Hepatocyte (in vitro differentiated cells): ENCODE measurements at regions not wholly inside any gene's neighbourhood (a gene's known extent, or its start where the extent isn't known, plus 50 kb on each side); places are given as distances from the start of the nearest gene placed in this dataset.

Experiments
- CTCF ChIP-seq: fragments of 200-600 bp; sonication (generic); IDR thresholded peaks from 2 replicates; pipeline ENCODE4 v1.5.1; 2016; ENCODE audit warnings: antibody characterized with exemption, mild to moderate bottlenecking; ENCODE audit not compliant: poor library complexity
- EZH2 ChIP-seq: fragments of 200-600 bp; sonication (generic); IDR thresholded peaks from 2 replicates; pipeline ENCODE4 v1.6.1; 2016; ENCODE audit warnings: antibody characterized with exemption, mild to moderate bottlenecking, borderline replicate concordance
- EZH2phosphoT487 ChIP-seq: fragments of 200-600 bp; sonication (generic); IDR thresholded peaks from one replicate; pipeline ENCODE4 v1.6.1; 2018; ENCODE audit warnings: antibody characterized with exemption, mild to moderate bottlenecking, low read depth, moderate library complexity; ENCODE audit not compliant: unreplicated experiment, severe bottlenecking

GRCh38 chrX:39477762-39478120 is 620.0 kb downstream of the BCOR start:
- TF ChIP-seq CTCF: no peak
- TF ChIP-seq EZH2: no peak
- TF ChIP-seq EZH2phosphoT487: no peak
